Activated T-helper 1 cell treated with anti-CD3 and anti-CD28 coated beads, Interleukin-12 subunit alpha, Interleukin-12 subunit beta, Interleukin-2, Interleukin-4 antibody, amounts not matched to agents 30 ng/mL and 10 ng/mL and 1 ng/mL, durations not matched to agents 14 hours and 24 hours and 36 hours (primary cell): ENCODE measurements at regions not wholly inside any gene's neighbourhood (a gene's known extent, or its start where the extent isn't known, plus 50 kb on each side); places are given as distances from the start of the nearest gene placed in this dataset.

Source experiments
- DNase-seq: peaks from one replicate; pipeline ENCODE4 v3.0.0; 2021; ENCODE audit warnings: low spot score
- H3K27ac Mint-ChIP-seq: one replicate; pipeline ENCODE4 v1.8.0; 2021; ENCODE audit warnings: mild to moderate bottlenecking, mixed read lengths
- H3K27me3 Mint-ChIP-seq: one replicate; pipeline ENCODE4 v1.8.0; 2022; ENCODE audit warnings: mild to moderate bottlenecking, moderate library complexity, mixed read lengths; ENCODE audit not compliant: insufficient read depth
- H3K36me3 Mint-ChIP-seq: one replicate; pipeline ENCODE4 v1.8.0; 2021; ENCODE audit warnings: low read depth, mixed read lengths
- H3K4me1 Mint-ChIP-seq: one replicate; pipeline ENCODE4 v1.8.0; 2021; ENCODE audit warnings: low read depth, mixed read lengths
- H3K4me3 Mint-ChIP-seq: one replicate; pipeline ENCODE4 v1.8.0; 2021; ENCODE audit warnings: mild to moderate bottlenecking, moderate library complexity, mixed read lengths
- H3K9me3 Mint-ChIP-seq: one replicate; pipeline ENCODE4 v1.8.0; 2021; ENCODE audit warnings: mixed read lengths
- intact Hi-C: fragments of 100-400 bp; cut with micrococcal nuclease; formaldehyde crosslinking; loops from one replicate; pipeline ENCODE4 v1.15.1; 2024

DNA sequence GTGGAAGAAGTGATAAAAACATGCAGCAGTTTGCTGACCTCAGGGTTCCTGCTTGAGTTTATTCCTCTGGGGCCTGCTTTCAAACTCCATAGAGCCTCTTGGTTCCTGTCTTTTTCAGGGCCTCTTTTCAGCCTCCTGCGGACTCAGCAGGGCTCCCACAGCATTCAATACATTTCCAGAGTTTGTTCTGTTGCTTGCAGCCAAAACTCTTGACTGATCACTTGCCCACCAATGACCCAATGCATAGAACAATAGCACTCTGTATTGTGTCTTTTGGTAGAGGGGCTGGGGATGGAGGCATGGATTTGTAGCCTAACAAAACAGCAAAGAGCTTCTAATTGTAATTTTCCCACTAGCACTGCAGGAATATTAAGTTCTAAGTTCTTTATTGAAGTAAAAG lies 50.8 kb upstream of the CREB5 start:
- DNase-seq, result no peak
- no peak overlapping the region for H3K4me3 Mint-ChIP-seq
- H3K9me3 Mint-ChIP-seq, result peaks cover 21% of the 10 kb centered on the region
- peaks cover 10% of the 10 kb centered on the region for H3K27me3 Mint-ChIP-seq
- intact Hi-C loops, result no loop called here
- no peaks in the 10 kb centered on the region for H3K36me3 Mint-ChIP-seq
- H3K27ac Mint-ChIP-seq, result no peak overlapping the region
- H3K4me1 Mint-ChIP-seq, result no peaks in the 10 kb centered on the region

DNA sequence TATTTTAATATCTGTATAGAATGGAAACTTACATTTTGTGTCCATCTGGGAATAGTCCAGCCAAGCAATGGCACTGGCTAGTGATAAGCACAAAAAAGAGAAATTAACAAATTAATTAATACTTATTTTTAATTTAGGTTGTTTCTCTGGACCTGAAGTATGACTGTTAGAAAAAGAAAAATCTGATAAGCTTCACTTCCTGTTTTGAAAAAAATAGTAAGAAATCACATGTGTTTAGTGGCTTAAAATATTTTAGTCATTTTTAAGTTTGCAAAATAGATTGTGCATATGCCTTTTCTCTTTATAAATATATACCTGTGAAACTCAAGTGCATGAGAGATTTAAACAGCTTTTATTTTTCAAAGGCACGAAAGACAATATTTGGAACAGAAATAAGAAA lies 50.1 kb upstream of the CREB5 start:
- H3K27ac Mint-ChIP-seq, result no peak overlapping the region
- no peak for DNase-seq
- H3K27me3 Mint-ChIP-seq, result peaks cover 9% of the 10 kb centered on the region
- intact Hi-C loops, result no loop called here
- no peaks in the 10 kb centered on the region for H3K36me3 Mint-ChIP-seq
- H3K9me3 Mint-ChIP-seq, result peaks cover 21% of the 10 kb centered on the region
- no peaks in the 10 kb centered on the region for H3K4me1 Mint-ChIP-seq
- H3K4me3 Mint-ChIP-seq, result no peak overlapping the region
